ENCODE measurements at regions not wholly inside any gene's neighbourhood (a gene's known extent, or its start where the extent isn't known, plus 50 kb on each side); places are given as distances from the start of the nearest gene placed in this dataset.
"Not testable (repeated sequence)": the region's sequence is repeated elsewhere in the genome, so short reads cannot be mapped to it uniquely, and the experiment has no call there.

DNA sequence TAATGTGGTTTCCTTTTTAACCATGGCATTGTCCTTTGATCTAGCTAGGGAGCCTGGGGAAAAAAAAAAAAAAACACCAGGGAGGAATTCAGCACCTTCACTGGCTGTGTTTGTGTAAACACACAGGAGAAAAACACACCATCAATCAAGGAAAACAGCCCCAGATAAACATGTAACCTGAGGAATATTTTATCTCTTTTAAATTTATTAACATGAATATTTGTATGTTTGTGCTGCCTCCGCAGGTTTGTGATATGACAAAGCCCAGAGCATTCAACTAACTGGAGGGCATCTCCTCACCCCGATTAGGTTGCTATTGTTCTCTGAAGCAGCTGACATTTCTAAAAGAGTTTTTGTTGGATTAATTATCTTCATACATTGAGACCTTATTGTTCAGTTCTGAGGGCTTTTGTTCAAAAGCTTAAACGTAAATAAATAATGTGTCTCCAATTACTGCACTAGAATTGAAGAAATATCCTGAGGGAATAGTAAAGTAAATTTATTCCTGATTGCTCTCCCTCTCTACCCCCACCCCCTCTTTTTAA, 89.4 kb upstream of the SEMA3E start:
- peaks cover 11% of the 10 kb centered on the region for H3K27me3 ChIP-seq (ENCODE audit: control insufficient read depth, insufficient read depth, low read length)

DNA sequence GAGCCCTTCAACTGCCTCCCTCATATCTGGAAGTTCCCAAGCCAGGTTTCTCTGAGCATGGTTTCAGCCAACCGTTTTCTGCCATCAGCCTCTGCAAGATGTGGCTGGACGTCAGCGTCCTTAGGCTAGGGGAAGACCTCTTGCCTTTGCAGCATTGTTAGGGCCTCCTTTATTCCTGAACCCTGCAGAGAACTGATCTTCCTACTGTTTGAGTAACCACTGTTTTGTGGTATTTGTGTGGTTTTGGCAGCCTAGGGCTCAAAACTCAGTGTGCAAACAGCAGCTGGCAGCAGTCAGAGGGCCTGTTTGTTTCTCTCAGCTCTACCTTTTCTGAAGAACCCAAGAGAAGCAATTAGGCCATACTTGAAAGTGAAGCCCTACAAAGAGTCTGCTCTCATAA, 83.4 kb upstream of the SEMA3E start:
- H3K27me3 ChIP-seq (ENCODE audit: control insufficient read depth, insufficient read depth, low read length) = no peaks in the 10 kb centered on the region
- no peaks in the 10 kb centered on the region for H3K9me3 ChIP-seq (replicated peaks; ENCODE audit: low read length)
- no peaks in the 10 kb centered on the region for H3K36me3 ChIP-seq (ENCODE audit: insufficient read depth, low read length)
- H3K4me1 ChIP-seq (ENCODE audit: control insufficient read depth, insufficient read depth, low read length) = no peaks in the 10 kb centered on the region
- H3K4me3 ChIP-seq (ENCODE audit: low read length) = no peak overlapping the region
- no peak overlapping the region for H3K4me2 ChIP-seq (ENCODE audit: low read length)
- no peak overlapping the region for H3K9ac ChIP-seq (ENCODE audit: low read depth, low read length)

More for the DNA sequence above, 89.4 kb upstream of the SEMA3E start:
- Histone ChIP-seq H3K36me3 (ENCODE audit: insufficient read depth, low read length) (no peaks in the 10 kb centered on the region), H3K4me2 (ENCODE audit: low read length) (no peak overlapping the region), H3K4me3 (ENCODE audit: low read length) (no peak overlapping the region), H3K9ac (ENCODE audit: low read depth, low read length) (no peak overlapping the region), H3K9me3 (replicated peaks; ENCODE audit: low read length) (no peaks in the 10 kb centered on the region), H3K4me1 (ENCODE audit: control insufficient read depth, insufficient read depth, low read length) (no peaks in the 10 kb centered on the region)

DNA sequence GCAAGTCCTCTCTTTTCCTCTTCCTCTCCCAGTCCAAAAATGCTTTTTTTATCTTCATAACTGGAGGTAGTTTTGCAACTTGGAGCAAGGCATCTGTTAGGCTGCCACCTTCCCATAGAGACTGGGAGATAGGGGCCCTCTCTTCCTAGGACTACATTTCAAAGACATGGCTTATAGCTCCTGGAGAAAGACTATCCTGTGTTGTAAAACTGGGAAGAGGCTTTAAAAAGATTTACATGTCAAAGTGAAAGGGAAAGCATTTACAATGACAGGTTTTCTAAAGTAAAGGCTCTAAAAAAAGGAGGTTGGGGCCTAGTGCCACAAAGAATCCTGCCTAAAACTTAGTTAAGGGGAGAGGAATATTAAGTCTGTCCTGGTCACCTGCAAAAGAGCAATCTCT, 82.2 kb upstream of the SEMA3E start:
- Histone ChIP-seq H3K4me3 (ENCODE audit: low read length) (no peak overlapping the region), H3K9ac (ENCODE audit: low read depth, low read length) (no peak overlapping the region), H3K9me3 (replicated peaks; ENCODE audit: low read length) (no peaks in the 10 kb centered on the region), H3K4me2 (ENCODE audit: low read length) (no peak overlapping the region), H3K36me3 (ENCODE audit: insufficient read depth, low read length) (no peaks in the 10 kb centered on the region), H3K27me3 (ENCODE audit: control insufficient read depth, insufficient read depth, low read length) (no peaks in the 10 kb centered on the region), H3K4me1 (ENCODE audit: control insufficient read depth, insufficient read depth, low read length) (no peaks in the 10 kb centered on the region)

DNA sequence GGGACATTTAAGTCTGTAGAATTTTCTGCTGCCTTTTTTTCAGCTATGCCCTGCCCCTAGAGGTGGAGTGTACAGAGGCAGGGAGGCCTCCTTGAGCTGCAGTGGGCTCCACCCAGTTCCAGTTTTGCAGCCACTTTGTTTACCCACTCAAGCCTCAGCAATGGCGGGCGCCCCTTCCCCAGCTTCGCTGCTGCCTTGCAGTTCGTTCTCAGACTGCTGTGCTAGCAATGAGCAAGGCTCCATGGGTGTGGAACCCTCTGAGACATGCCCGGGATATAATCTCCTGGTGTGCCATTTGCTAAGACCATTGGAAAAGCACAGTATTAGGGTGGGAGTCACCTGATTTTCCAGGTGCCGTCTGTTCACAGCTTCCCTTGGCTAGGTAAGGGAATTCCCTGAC, 68.0 kb upstream of the SEMA3E start:
- not testable (repeated sequence) for H3K4me3 ChIP-seq (ENCODE audit: low read length); H3K36me3 ChIP-seq (ENCODE audit: insufficient read depth, low read length); H3K4me2 ChIP-seq (ENCODE audit: low read length); H3K9me3 ChIP-seq (replicated peaks; ENCODE audit: low read length); H3K27me3 ChIP-seq (ENCODE audit: control insufficient read depth, insufficient read depth, low read length); H3K9ac ChIP-seq (ENCODE audit: low read depth, low read length); H3K4me1 ChIP-seq (ENCODE audit: control insufficient read depth, insufficient read depth, low read length)

DNA sequence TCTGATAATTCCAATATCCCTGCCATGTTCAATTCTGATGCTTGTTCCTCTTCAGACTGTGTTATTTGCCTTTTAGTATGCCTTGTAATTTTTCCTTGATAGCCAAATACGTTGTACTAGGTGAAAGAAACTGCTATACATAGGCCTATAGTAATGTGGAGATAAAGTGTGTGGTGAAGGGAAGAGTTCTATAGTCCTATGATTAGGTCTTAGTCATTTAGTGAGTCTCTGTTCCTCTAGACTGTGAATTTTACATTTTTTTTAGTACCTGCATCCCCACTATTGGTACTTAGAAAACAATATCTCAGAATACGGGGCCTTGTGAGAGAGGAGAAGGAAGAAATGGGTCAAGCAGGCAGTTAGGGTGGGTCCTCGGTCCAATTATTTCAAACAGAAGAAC, 59.6 kb upstream of the SEMA3E start:
- H3K4me1 ChIP-seq (ENCODE audit: control insufficient read depth, insufficient read depth, low read length) = no peaks in the 10 kb centered on the region
- no peak overlapping the region for H3K4me3 ChIP-seq (ENCODE audit: low read length)
- no peaks in the 10 kb centered on the region for H3K36me3 ChIP-seq (ENCODE audit: insufficient read depth, low read length)
- no peaks in the 10 kb centered on the region for H3K27me3 ChIP-seq (ENCODE audit: control insufficient read depth, insufficient read depth, low read length)
- no peak overlapping the region for H3K4me2 ChIP-seq (ENCODE audit: low read length)
- H3K9me3 ChIP-seq (replicated peaks; ENCODE audit: low read length) = no peaks in the 10 kb centered on the region
- no peak overlapping the region for H3K9ac ChIP-seq (ENCODE audit: low read depth, low read length)

DNA sequence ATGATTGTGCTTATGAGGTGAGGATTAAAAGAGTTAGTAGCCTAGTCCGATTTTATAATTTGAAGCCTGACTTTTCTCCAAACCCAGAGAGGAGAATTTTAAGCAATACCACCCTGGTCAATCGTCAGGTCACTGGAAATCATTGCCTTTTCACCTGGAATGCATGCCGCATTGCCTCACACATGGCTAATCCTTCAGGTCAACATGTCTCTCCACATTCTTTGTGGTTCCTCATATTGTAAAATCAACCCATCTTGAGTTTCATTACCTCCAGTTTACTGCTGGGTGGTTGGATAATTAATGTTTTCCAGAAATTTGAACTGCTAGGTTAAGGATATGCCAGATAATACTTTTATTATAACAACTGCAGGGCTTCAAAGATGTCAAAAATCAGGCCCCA, 55.6 kb upstream of the SEMA3E start:
- Histone ChIP-seq H3K27me3 (ENCODE audit: control insufficient read depth, insufficient read depth, low read length) (peaks cover 3% of the 10 kb centered on the region), H3K4me3 (ENCODE audit: low read length) (no peak overlapping the region), H3K36me3 (ENCODE audit: insufficient read depth, low read length) (no peaks in the 10 kb centered on the region), H3K4me2 (ENCODE audit: low read length) (no peak overlapping the region), H3K9me3 (replicated peaks; ENCODE audit: low read length) (no peaks in the 10 kb centered on the region), H3K9ac (ENCODE audit: low read depth, low read length) (no peak overlapping the region), H3K4me1 (ENCODE audit: control insufficient read depth, insufficient read depth, low read length) (no peaks in the 10 kb centered on the region)

DNA sequence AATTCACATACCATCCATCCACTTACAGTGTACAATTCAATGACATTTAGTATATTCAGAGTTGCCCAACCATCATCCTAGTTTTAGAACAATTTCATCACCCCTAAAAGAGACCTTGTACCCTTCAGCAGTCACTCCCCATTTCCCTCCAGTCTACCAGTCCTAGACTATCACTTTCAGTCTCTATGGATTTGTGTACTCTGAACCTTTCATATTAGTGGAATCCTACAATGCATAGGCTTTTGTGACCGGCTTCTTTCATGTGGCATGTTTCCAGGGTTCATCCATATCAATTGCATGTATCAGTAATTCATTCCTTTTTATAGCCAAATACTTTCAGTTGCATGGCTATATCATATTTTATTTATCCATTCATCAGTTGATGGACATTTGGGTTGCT, 53.5 kb upstream of the SEMA3E start:
- Histone ChIP-seq H3K4me1 (ENCODE audit: control insufficient read depth, insufficient read depth, low read length) (no peaks in the 10 kb centered on the region), H3K9me3 (replicated peaks; ENCODE audit: low read length) (no peaks in the 10 kb centered on the region), H3K27me3 (ENCODE audit: control insufficient read depth, insufficient read depth, low read length) (peaks cover 3% of the 10 kb centered on the region), H3K36me3 (ENCODE audit: insufficient read depth, low read length) (no peaks in the 10 kb centered on the region), H3K9ac (ENCODE audit: low read depth, low read length) (no peak overlapping the region), H3K4me3 (ENCODE audit: low read length) (no peak overlapping the region), H3K4me2 (ENCODE audit: low read length) (no peak overlapping the region)

DNA sequence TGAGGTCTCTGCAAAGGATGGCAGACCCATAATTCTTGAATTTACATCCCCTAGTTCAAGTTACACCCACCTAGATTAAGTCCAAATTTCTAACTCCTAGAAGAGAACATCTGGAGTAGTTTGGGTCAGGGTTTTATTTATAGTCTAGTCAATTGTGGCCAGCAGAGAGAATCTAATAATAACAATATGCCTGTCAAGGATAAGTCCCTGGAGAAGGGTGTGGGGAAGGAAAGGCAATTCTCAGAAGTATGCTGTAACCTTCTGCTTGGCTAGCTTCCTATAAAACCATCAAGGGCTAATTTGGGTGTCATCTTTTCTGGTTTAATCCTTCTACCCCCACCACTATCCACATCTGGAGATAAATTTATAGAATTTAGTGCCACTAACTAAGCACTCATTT, 52.8 kb upstream of the SEMA3E start:
- H3K27me3 ChIP-seq (ENCODE audit: control insufficient read depth, insufficient read depth, low read length) = peaks cover 3% of the 10 kb centered on the region
- no peaks in the 10 kb centered on the region for H3K36me3 ChIP-seq (ENCODE audit: insufficient read depth, low read length)
- H3K9me3 ChIP-seq (replicated peaks; ENCODE audit: low read length) = no peaks in the 10 kb centered on the region
- H3K4me2 ChIP-seq (ENCODE audit: low read length) = no peak overlapping the region
- no peak overlapping the region for H3K4me3 ChIP-seq (ENCODE audit: low read length)
- H3K9ac ChIP-seq (ENCODE audit: low read depth, low read length) = no peak overlapping the region
- no peaks in the 10 kb centered on the region for H3K4me1 ChIP-seq (ENCODE audit: control insufficient read depth, insufficient read depth, low read length)
